Calu3 (cell line): ENCODE measurements at regions not wholly inside any gene's neighbourhood (a gene's known extent, or its start where the extent isn't known, plus 50 kb on each side); places are given as distances from the start of the nearest gene placed in this dataset.

Source experiments
- BruUV-seq: library from RNA; stranded (reverse); fragments of 400-500 nt; replicated peaks from 2 replicates; lab custom pipeline; 2021; lab: Mats Ljungman, UMichigan
- CTCF ChIA-PET: fragments of 300-600 bp; sonication (Branson Sonifier 250); formaldehyde crosslinking; loops from one replicate; lab custom pipeline; 2022; ENCODE audit warnings: antibody characterized with exemption; lab: Charles Lee
- DNase-seq: peaks from one replicate; pipeline ENCODE4 v3.0.0; 2022
- H3K27ac Mint-ChIP-seq: one replicate; pipeline ENCODE4 v1.8.0; 2022; ENCODE audit warnings: mixed read lengths; ENCODE audit not compliant: unreplicated experiment
- H3K27me3 Mint-ChIP-seq: one replicate; pipeline ENCODE4 v1.8.0; 2022; ENCODE audit warnings: mixed read lengths; ENCODE audit not compliant: unreplicated experiment
- H3K36me3 Mint-ChIP-seq: one replicate; pipeline ENCODE4 v1.8.0; 2022; ENCODE audit warnings: mild to moderate bottlenecking, moderate library complexity, mixed read lengths; ENCODE audit not compliant: insufficient read depth, unreplicated experiment
- H3K4me1 Mint-ChIP-seq: one replicate; pipeline ENCODE4 v1.8.0; 2022; ENCODE audit warnings: mild to moderate bottlenecking, low read depth, mixed read lengths; ENCODE audit not compliant: unreplicated experiment
- H3K4me3 Mint-ChIP-seq: one replicate; pipeline ENCODE4 v1.8.0; 2022; ENCODE audit warnings: mild to moderate bottlenecking, low read depth, moderate library complexity, mixed read lengths; ENCODE audit not compliant: unreplicated experiment
- H3K9me3 Mint-ChIP-seq: one replicate; pipeline ENCODE4 v1.8.0; 2022; ENCODE audit warnings: low read depth, mixed read lengths; ENCODE audit not compliant: unreplicated experiment
- CTCF ChIP-seq: fragments of 200-600 bp; IDR thresholded peaks from one replicate; pipeline ENCODE4 v1.8.0; 2022; ENCODE audit warnings: antibody characterized with exemption; ENCODE audit not compliant: unreplicated experiment
- intact Hi-C: fragments of 100-400 bp; cut with micrococcal nuclease; formaldehyde crosslinking; loops from one replicate; pipeline ENCODE4 v1.10.0; 2022; ENCODE audit not compliant: unreplicated experiment

- no peak for DNase-seq
- BruUV-seq, result no TSS peak
- CTCF ChIA-PET, result interaction anchor here (0.6 kb wide), 1 partner anchor 746 kb away, joined by 3 read pairs; no protein-coding TSS in a partner anchor
Measured at GRCh38 chrX:15942307-15942706, 87.7 kb upstream of the AP1S2 start.

GRCh38 chrX:15939737-15940136 is 85.1 kb upstream of the AP1S2 start:
- DNase-seq, result no peak
- TF ChIP-seq CTCF, result no peak
- no peaks in the 10 kb centered on the region for H3K36me3 Mint-ChIP-seq
- H3K27me3 Mint-ChIP-seq, result no peaks in the 10 kb centered on the region
- H3K4me3 Mint-ChIP-seq, result no peak overlapping the region
- H3K4me1 Mint-ChIP-seq, result no peaks in the 10 kb centered on the region
- H3K9me3 Mint-ChIP-seq, result no peaks in the 10 kb centered on the region
- CTCF ChIA-PET, result no interaction called here
- no peak overlapping the region for H3K27ac Mint-ChIP-seq
- intact Hi-C loops, result loop anchor here (10.0 kb wide), 1 partner anchor 185 kb away; the partner anchor contains the start of gene GRPR
- no TSS peak for BruUV-seq

More at GRCh38 chrX:15942307-15942706, 87.7 kb upstream of the AP1S2 start:
- H3K4me3 Mint-ChIP-seq, result no peak overlapping the region
- H3K4me1 Mint-ChIP-seq, result peaks cover 4% of the 10 kb centered on the region
- intact Hi-C loops, result no loop called here
- H3K27ac Mint-ChIP-seq, result no peak overlapping the region
- H3K9me3 Mint-ChIP-seq, result no peaks in the 10 kb centered on the region
- H3K27me3 Mint-ChIP-seq, result no peaks in the 10 kb centered on the region
- no peaks in the 10 kb centered on the region for H3K36me3 Mint-ChIP-seq
- TF ChIP-seq CTCF, result no peak

GRCh38 chrX:15938072-15938471 is 83.5 kb upstream of the AP1S2 start:
- Mint-ChIP-seq H3K27ac (no peak overlapping the region), H3K36me3 (no peaks in the 10 kb centered on the region), H3K4me1 (no peaks in the 10 kb centered on the region), H3K27me3 (no peaks in the 10 kb centered on the region), H3K4me3 (no peak overlapping the region), H3K9me3 (no peaks in the 10 kb centered on the region)
- TF ChIP-seq CTCF, result no peak
- CTCF ChIA-PET, result no interaction called here
- intact Hi-C loops, result loop anchor here (10.0 kb wide), 1 partner anchor 187 kb away; the partner anchor contains the start of gene GRPR
- no TSS peak for BruUV-seq
- DNase-seq, result no peak

GRCh38 chrX:15931362-15931761 is 76.7 kb upstream of the AP1S2 start:
- peaks cover 12% of the 10 kb centered on the region for H3K27me3 Mint-ChIP-seq
- no TSS peak for BruUV-seq
- H3K36me3 Mint-ChIP-seq, result no peaks in the 10 kb centered on the region
- peaks cover 14% of the 10 kb centered on the region for H3K4me1 Mint-ChIP-seq
- TF ChIP-seq CTCF, result no peak
- H3K4me3 Mint-ChIP-seq, result no peak overlapping the region
- CTCF ChIA-PET, result interaction anchor here (1.2 to 1.5 kb wide), 2 partner anchors 192 to 281 kb away, joined by 3 to 8 read pairs; partner anchors contain the start of gene GRPR
- no peaks in the 10 kb centered on the region for H3K9me3 Mint-ChIP-seq
- no peak overlapping the region for H3K27ac Mint-ChIP-seq
- intact Hi-C loops, result loop anchor here (2.0 to 10.0 kb wide), 3 partner anchors 41 to 741 kb away; partner anchors contain the start of gene GRPR
- DNase-seq, result no peak
